ENCODE measurements at regions not wholly inside any gene's neighbourhood (a gene's known extent, or its start where the extent isn't known, plus 50 kb on each side); places are given as distances from the start of the nearest gene placed in this dataset.

DNA sequence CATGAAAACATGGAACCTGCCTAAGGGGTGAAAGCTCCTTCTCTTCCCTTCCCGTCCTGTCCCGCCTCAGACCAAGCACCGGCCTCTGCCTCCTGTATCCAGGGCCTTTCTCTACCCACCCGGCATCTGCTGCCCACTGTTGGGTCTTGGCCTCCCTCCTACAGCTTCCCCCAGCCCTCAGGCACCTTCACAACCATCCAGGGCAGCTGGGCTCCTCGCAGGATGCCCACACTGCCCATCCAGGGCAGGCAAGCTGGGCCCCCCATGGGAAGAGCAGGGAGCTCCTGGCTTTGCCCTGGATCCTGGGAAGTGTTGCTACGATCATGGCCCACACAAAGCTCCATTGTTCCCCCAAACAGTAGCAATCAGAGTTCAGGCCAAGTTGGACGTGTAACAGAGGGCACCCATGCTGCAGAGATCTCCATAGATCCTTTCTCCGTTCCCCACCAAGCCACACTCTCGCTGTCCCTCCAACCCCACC, 206.6 kb downstream of the NDUFA10 start:
- TF ChIP-seq CTCF (IDR thresholded peaks at IDR 0.05) (no peak), EZH2 (IDR thresholded peaks at IDR 0.05) (no peak)

All from neural progenitor cell (in vitro differentiated cells).